ENCODE measurements at regions not wholly inside any gene's neighbourhood (a gene's known extent, or its start where the extent isn't known, plus 50 kb on each side); places are given as distances from the start of the nearest gene placed in this dataset.

- ATAC-seq = no peak
- DNase-seq (ENCODE audit: low spot score) = no peak
- H3K4me1 Mint-ChIP-seq (ENCODE audit: low read depth in 2 of 2) = no peaks in the 10 kb centered on the region
- H3K27me3 Mint-ChIP-seq = peaks cover 2 to 13% of the 10 kb centered on the region in 2 donors
- H3K36me3 Mint-ChIP-seq = no peaks in the 10 kb centered on the region
- H3K4me3 Mint-ChIP-seq = no peak overlapping the region
- no peaks in the 10 kb centered on the region for H3K9me3 Mint-ChIP-seq
- H3K27ac Mint-ChIP-seq = no peak overlapping the region
Measured at GRCh38 chr3:69527498-69527897, 141.6 kb upstream of the FRMD4B start.

GRCh38 chr3:69524816-69525215 is 138.9 kb upstream of the FRMD4B start:
- Mint-ChIP-seq H3K27me3 (peaks cover 9 to 11% of the 10 kb centered on the region in 2 donors), H3K4me1 (ENCODE audit: low read depth in 2 of 2) (no peaks in the 10 kb centered on the region), H3K4me3 (no peak overlapping the region), H3K9me3 (no peaks in the 10 kb centered on the region), H3K27ac (no peak overlapping the region), H3K36me3 (no peaks in the 10 kb centered on the region)
- DNase-seq (ENCODE audit: low spot score) = no peak
- ATAC-seq = no peak

GRCh38 chr3:69521286-69521685 is 135.4 kb upstream of the FRMD4B start:
- Mint-ChIP-seq H3K27me3 (peaks cover 9 to 11% of the 10 kb centered on the region in 2 donors), H3K4me3 (no peak overlapping the region), H3K4me1 (ENCODE audit: low read depth in 2 of 2) (no peaks in the 10 kb centered on the region), H3K36me3 (no peaks in the 10 kb centered on the region), H3K27ac (no peak overlapping the region), H3K9me3 (no peaks in the 10 kb centered on the region)
- ATAC-seq = no peak
- no peak for DNase-seq (ENCODE audit: low spot score)

- Mint-ChIP-seq H3K4me3 (no peak overlapping the region), H3K4me1 (ENCODE audit: low read depth in 2 of 2) (no peaks in the 10 kb centered on the region), H3K27ac (no peak overlapping the region), H3K36me3 (no peaks in the 10 kb centered on the region), H3K9me3 (no peaks in the 10 kb centered on the region), H3K27me3 (peaks cover 6 to 33% of the 10 kb centered on the region in 2 donors)
- DNase-seq (ENCODE audit: low spot score) (no peak), ATAC-seq (no peak)
Measured at GRCh38 chr3:69511361-69511760, 125.5 kb upstream of the FRMD4B start.

GRCh38 chr3:69510481-69511030 is 124.7 kb upstream of the FRMD4B start:
- peaks cover 6 to 33% of the 10 kb centered on the region in 2 donors for H3K27me3 Mint-ChIP-seq
- no peaks in the 10 kb centered on the region for H3K36me3 Mint-ChIP-seq
- no peak overlapping the region for H3K4me3 Mint-ChIP-seq
- no peak overlapping the region for H3K27ac Mint-ChIP-seq
- ATAC-seq (no peak), DNase-seq (ENCODE audit: low spot score) (no peak)
- no peaks in the 10 kb centered on the region for H3K9me3 Mint-ChIP-seq
- no peaks in the 10 kb centered on the region for H3K4me1 Mint-ChIP-seq (ENCODE audit: low read depth in 2 of 2)

GRCh38 chr3:69509288-69509687 is 123.4 kb upstream of the FRMD4B start:
- Mint-ChIP-seq H3K9me3 (no peaks in the 10 kb centered on the region), H3K27me3 (peaks cover 6 to 33% of the 10 kb centered on the region in 2 donors), H3K4me1 (ENCODE audit: low read depth in 2 of 2) (no peaks in the 10 kb centered on the region), H3K4me3 (no peak overlapping the region), H3K27ac (no peak overlapping the region), H3K36me3 (no peaks in the 10 kb centered on the region)
- ATAC-seq (no peak), DNase-seq (ENCODE audit: low spot score) (no peak)

- peaks cover 3 to 6% of the 10 kb centered on the region in 2 donors for H3K27me3 Mint-ChIP-seq
- no peaks in the 10 kb centered on the region for H3K9me3 Mint-ChIP-seq
- no peak for DNase-seq (ENCODE audit: low spot score)
- no peak overlapping the region for H3K4me3 Mint-ChIP-seq
- H3K4me1 Mint-ChIP-seq (ENCODE audit: low read depth in 2 of 2) = no peaks in the 10 kb centered on the region
- no peak overlapping the region for H3K27ac Mint-ChIP-seq
- no peaks in the 10 kb centered on the region for H3K36me3 Mint-ChIP-seq
- ATAC-seq = no peak
Measured at GRCh38 chr3:69505770-69506407, 120.0 kb upstream of the FRMD4B start.

- no peak for ATAC-seq
- peaks cover 0 to 8% of the 10 kb centered on the region in 2 donors for H3K27me3 Mint-ChIP-seq
Measured at GRCh38 chr3:69504232-69504631, 118.3 kb upstream of the FRMD4B start.

GRCh38 chr3:69500604-69501003 is 114.7 kb upstream of the FRMD4B start:
- ATAC-seq (no peak), DNase-seq (ENCODE audit: low spot score) (no peak)
- no peaks in the 10 kb centered on the region for H3K36me3 Mint-ChIP-seq
- peaks cover 8 to 14% of the 10 kb centered on the region in 2 donors for H3K27me3 Mint-ChIP-seq
- H3K4me3 Mint-ChIP-seq = no peak overlapping the region
- H3K4me1 Mint-ChIP-seq (ENCODE audit: low read depth in 2 of 2) = no peaks in the 10 kb centered on the region
- no peaks in the 10 kb centered on the region for H3K9me3 Mint-ChIP-seq
- H3K27ac Mint-ChIP-seq = no peak overlapping the region

More at GRCh38 chr3:69504232-69504631, 118.3 kb upstream of the FRMD4B start:
- H3K9me3 Mint-ChIP-seq = no peaks in the 10 kb centered on the region
- no peak overlapping the region for H3K27ac Mint-ChIP-seq
- no peaks in the 10 kb centered on the region for H3K4me1 Mint-ChIP-seq (ENCODE audit: low read depth in 2 of 2)
- H3K4me3 Mint-ChIP-seq = no peak overlapping the region
- H3K36me3 Mint-ChIP-seq = no peaks in the 10 kb centered on the region
- DNase-seq (ENCODE audit: low spot score) = no peak

- Mint-ChIP-seq H3K9me3 (no peaks in the 10 kb centered on the region), H3K4me1 (ENCODE audit: low read depth in 2 of 2) (no peaks in the 10 kb centered on the region), H3K27me3 (peaks cover 8 to 14% of the 10 kb centered on the region in 2 donors), H3K27ac (no peak overlapping the region), H3K4me3 (no peak overlapping the region), H3K36me3 (no peaks in the 10 kb centered on the region)
- DNase-seq (ENCODE audit: low spot score) (no peak), ATAC-seq (peak; percentile 27 to 43)
Measured at GRCh38 chr3:69499899-69500421, 114.1 kb upstream of the FRMD4B start.

- DNase-seq (ENCODE audit: low spot score) (no peak), ATAC-seq (no peak)
- no peaks in the 10 kb centered on the region for H3K9me3 Mint-ChIP-seq
- no peak overlapping the region for H3K27ac Mint-ChIP-seq
- H3K4me1 Mint-ChIP-seq (ENCODE audit: low read depth in 2 of 2) = no peaks in the 10 kb centered on the region
- no peaks in the 10 kb centered on the region for H3K36me3 Mint-ChIP-seq
- H3K27me3 Mint-ChIP-seq = peaks cover 8 to 14% of the 10 kb centered on the region in 2 donors
- no peak overlapping the region for H3K4me3 Mint-ChIP-seq
Measured at GRCh38 chr3:69499422-69499821, 113.5 kb upstream of the FRMD4B start.

- Mint-ChIP-seq H3K27me3 (peaks cover 8 to 14% of the 10 kb centered on the region in 2 donors), H3K27ac (no peak overlapping the region), H3K9me3 (no peaks in the 10 kb centered on the region), H3K36me3 (no peaks in the 10 kb centered on the region), H3K4me3 (no peak overlapping the region), H3K4me1 (ENCODE audit: low read depth in 2 of 2) (peaks cover 0 to 3% of the 10 kb centered on the region in 2 donors)
- no peak for ATAC-seq
- no peak for DNase-seq (ENCODE audit: low spot score)
Measured at GRCh38 chr3:69496856-69497255, 111.0 kb upstream of the FRMD4B start.

GRCh38 chr3:69494185-69494584 is 108.3 kb upstream of the FRMD4B start:
- ATAC-seq (no peak), DNase-seq (ENCODE audit: low spot score) (no peak)
- no peak overlapping the region for H3K4me3 Mint-ChIP-seq
- H3K27me3 Mint-ChIP-seq = peaks cover 8 to 13% of the 10 kb centered on the region in 2 donors
- H3K36me3 Mint-ChIP-seq = no peaks in the 10 kb centered on the region
- H3K4me1 Mint-ChIP-seq (ENCODE audit: low read depth in 2 of 2) = peaks cover 0 to 3% of the 10 kb centered on the region in 2 donors
- H3K27ac Mint-ChIP-seq = no peak overlapping the region
- H3K9me3 Mint-ChIP-seq = no peaks in the 10 kb centered on the region

GRCh38 chr3:69493157-69493556 is 107.3 kb upstream of the FRMD4B start:
- no peak overlapping the region for H3K27ac Mint-ChIP-seq
- ATAC-seq (no peak), DNase-seq (ENCODE audit: low spot score) (no peak)
- peaks cover 0 to 3% of the 10 kb centered on the region in 2 donors for H3K4me1 Mint-ChIP-seq (ENCODE audit: low read depth in 2 of 2)
- H3K36me3 Mint-ChIP-seq = no peaks in the 10 kb centered on the region
- peaks cover 8% of the 10 kb centered on the region in 2 donors for H3K27me3 Mint-ChIP-seq
- H3K4me3 Mint-ChIP-seq = no peak overlapping the region
- H3K9me3 Mint-ChIP-seq = no peaks in the 10 kb centered on the region
